DOHH2 (cell line): ENCODE measurements at regions not wholly inside any gene's neighbourhood (a gene's known extent, or its start where the extent isn't known, plus 50 kb on each side); places are given as distances from the start of the nearest gene placed in this dataset.

ENCODE experiments used
- H3F3A ChIP-seq: fragments of 200-600 bp; sonication (generic), shearing (Covaris generic); 2 replicates; pipeline ENCODE4 v1.6.0; 2016; ENCODE audit warnings: antibody characterized with exemption, mild to moderate bottlenecking; ENCODE audit not compliant: control insufficient read depth, insufficient read depth
- H3K27ac ChIP-seq: fragments of 200-600 bp; sonication (generic); 2 replicates; pipeline ENCODE4 v1.5.1; 2014; ENCODE audit warnings: low read depth, mild to moderate bottlenecking, low read length, moderate library complexity
- H3K27me3 ChIP-seq: fragments of 200-600 bp; sonication (generic); 2 replicates; pipeline ENCODE4 v1.6.1; 2014; ENCODE audit warnings: mild to moderate bottlenecking, low read length, mixed read lengths; ENCODE audit not compliant: control insufficient read depth
- H3K36me3 ChIP-seq: fragments of 200-600 bp; sonication (generic); 2 replicates; pipeline ENCODE4 v1.6.1; 2014; ENCODE audit warnings: mild to moderate bottlenecking, low read length, moderate library complexity, mixed read lengths; ENCODE audit not compliant: control insufficient read depth
- H3K4me1 ChIP-seq: fragments of 200-600 bp; sonication (generic); 2 replicates; pipeline ENCODE4 v1.6.1; 2014; ENCODE audit warnings: mild to moderate bottlenecking, low read length, mixed read lengths; ENCODE audit not compliant: control insufficient read depth
- H3K4me2 ChIP-seq: fragments of 200-600 bp; sonication (generic); 2 replicates; pipeline ENCODE4 v1.6.0; 2014; ENCODE audit warnings: mild to moderate bottlenecking, low read length, moderate library complexity
- H3K4me3 ChIP-seq: fragments of 200-600 bp; sonication (generic); 2 replicates; pipeline ENCODE4 v1.5.1; 2014; ENCODE audit warnings: mild to moderate bottlenecking, low read length, mixed read lengths
- H3K79me2 ChIP-seq: fragments of 200-600 bp; sonication (generic); 2 replicates; pipeline ENCODE4 v1.6.1; 2014; ENCODE audit warnings: mild to moderate bottlenecking, low read length, mixed read lengths; ENCODE audit not compliant: control insufficient read depth
- H3K9me2 ChIP-seq: fragments of 200-600 bp; sonication (generic); replicated peaks from 2 replicates; pipeline ENCODE4 v1.6.1; 2014; ENCODE audit warnings: mild to moderate bottlenecking, low read length, mixed read lengths; ENCODE audit not compliant: control insufficient read depth
- H3K9me3 ChIP-seq: fragments of 200-600 bp; sonication (generic); 2 replicates; pipeline ENCODE4 v1.6.1; 2014; ENCODE audit warnings: antibody characterized with exemption, low read length, mixed read lengths; ENCODE audit not compliant: control insufficient read depth, insufficient read depth
- H4K20me1 ChIP-seq: fragments of 200-600 bp; sonication (generic); 2 replicates; pipeline ENCODE4 v1.6.0; 2014; ENCODE audit warnings: low read depth, mild to moderate bottlenecking, antibody characterized with exemption, low read length, moderate library complexity; ENCODE audit not compliant: control insufficient read depth, insufficient read depth
- CTCF ChIP-seq: fragments of 200-600 bp; sonication (generic); IDR thresholded peaks from one replicate; pipeline ENCODE4 v1.5.1; 2014; ENCODE audit warnings: antibody characterized with exemption, mild to moderate bottlenecking, low read depth, low read length; ENCODE audit not compliant: poor library complexity, severe bottlenecking
- EZH2phosphoT487 ChIP-seq: fragments of 200-600 bp; sonication (generic); IDR thresholded peaks from 2 replicates; pipeline ENCODE4 v1.6.1; 2017; ENCODE audit warnings: borderline replicate concordance, mild to moderate bottlenecking, antibody characterized with exemption, low read length, moderate library complexity, mixed read lengths

GRCh38 chr3:104176706-104177105 lies 1190.0 kb upstream of the ALCAM start:
- Histone ChIP-seq H3K79me2 (no peaks in the 10 kb centered on the region), H3K4me1 (no peaks in the 10 kb centered on the region), H3K9me3 (no peaks in the 10 kb centered on the region), H3K4me3 (no peak overlapping the region), H3K9me2 (no peaks in the 10 kb centered on the region), H3K27ac (no peak overlapping the region), H3K36me3 (no peaks in the 10 kb centered on the region), H3K4me2 (no peak overlapping the region), H3K27me3 (no peaks in the 10 kb centered on the region), H4K20me1 (no peaks in the 10 kb centered on the region), H3F3A (no peaks in the 10 kb centered on the region)
- no peak for TF ChIP-seq EZH2phosphoT487
- TF ChIP-seq CTCF: no peak

DNA sequence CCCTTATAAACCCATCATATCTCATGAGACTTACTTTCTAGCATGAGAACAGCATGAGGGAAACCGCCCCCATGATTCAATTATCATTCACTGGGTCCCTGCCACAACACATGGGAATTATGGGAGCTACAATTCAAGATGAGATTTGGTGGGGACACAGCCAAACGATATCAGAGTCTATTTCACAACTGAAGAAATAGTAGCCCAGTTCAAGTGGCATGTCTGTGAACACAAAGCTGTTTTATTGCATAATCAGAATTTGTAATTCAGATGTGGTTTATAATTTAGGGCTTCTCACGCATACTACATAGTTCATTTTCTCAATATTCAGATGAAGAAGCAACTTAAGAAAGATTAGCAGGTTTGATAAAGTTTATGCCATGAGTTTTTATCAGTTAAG lies 1188.0 kb upstream of the ALCAM start:
- H3K4me1 ChIP-seq: no peaks in the 10 kb centered on the region
- H3K27ac ChIP-seq: no peak overlapping the region
- H3K9me2 ChIP-seq: no peaks in the 10 kb centered on the region
- H3K4me3 ChIP-seq: no peak overlapping the region
- no peaks in the 10 kb centered on the region for H3K79me2 ChIP-seq
- H3K36me3 ChIP-seq: no peaks in the 10 kb centered on the region
- no peak overlapping the region for H3K4me2 ChIP-seq
- no peaks in the 10 kb centered on the region for H4K20me1 ChIP-seq
- no peaks in the 10 kb centered on the region for H3K27me3 ChIP-seq
- no peaks in the 10 kb centered on the region for H3K9me3 ChIP-seq
- no peaks in the 10 kb centered on the region for H3F3A ChIP-seq
- no peak for TF ChIP-seq EZH2phosphoT487
- no peak for TF ChIP-seq CTCF

DNA sequence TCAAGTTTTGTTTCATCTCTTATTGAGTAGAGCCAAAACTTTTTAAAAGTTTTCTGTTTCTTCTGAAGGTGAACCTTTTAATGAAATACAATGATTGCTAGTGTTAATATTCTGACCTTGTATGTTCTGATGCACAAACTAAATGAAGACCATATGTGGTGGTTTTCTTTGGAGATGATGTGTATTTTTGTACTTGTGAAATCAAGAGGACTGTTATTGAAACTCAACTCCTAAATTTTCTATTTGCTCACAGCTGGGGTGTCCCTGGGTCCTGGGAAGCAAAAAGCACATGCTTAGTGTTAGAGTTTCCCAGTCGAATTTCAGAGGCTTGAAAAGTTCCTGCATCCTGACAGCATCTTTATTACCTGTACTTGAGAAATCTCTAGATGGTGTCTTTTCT lies 1185.8 kb upstream of the ALCAM start:
- Histone ChIP-seq H3K4me1 (no peaks in the 10 kb centered on the region), H4K20me1 (no peaks in the 10 kb centered on the region), H3K27ac (no peak overlapping the region), H3K9me3 (no peaks in the 10 kb centered on the region), H3K4me3 (no peak overlapping the region), H3K4me2 (no peak overlapping the region), H3K36me3 (no peaks in the 10 kb centered on the region), H3F3A (no peaks in the 10 kb centered on the region), H3K79me2 (no peaks in the 10 kb centered on the region), H3K9me2 (no peaks in the 10 kb centered on the region), H3K27me3 (no peaks in the 10 kb centered on the region)
- TF ChIP-seq EZH2phosphoT487 (no peak), CTCF (no peak)

GRCh38 chr3:104190681-104191080 lies 1176.0 kb upstream of the ALCAM start:
- Histone ChIP-seq H3K27me3 (no peaks in the 10 kb centered on the region), H3K36me3 (no peaks in the 10 kb centered on the region), H3K79me2 (no peaks in the 10 kb centered on the region), H3K4me1 (no peaks in the 10 kb centered on the region), H3F3A (no peaks in the 10 kb centered on the region), H4K20me1 (no peaks in the 10 kb centered on the region), H3K4me2 (no peak overlapping the region), H3K27ac (no peak overlapping the region), H3K9me2 (no peaks in the 10 kb centered on the region), H3K4me3 (no peak overlapping the region), H3K9me3 (no peaks in the 10 kb centered on the region)
- no peak for TF ChIP-seq EZH2phosphoT487
- TF ChIP-seq CTCF: no peak
